ENCODE measurements at regions not wholly inside any gene's neighbourhood (a gene's known extent, or its start where the extent isn't known, plus 50 kb on each side); places are given as distances from the start of the nearest gene placed in this dataset.

DNA sequence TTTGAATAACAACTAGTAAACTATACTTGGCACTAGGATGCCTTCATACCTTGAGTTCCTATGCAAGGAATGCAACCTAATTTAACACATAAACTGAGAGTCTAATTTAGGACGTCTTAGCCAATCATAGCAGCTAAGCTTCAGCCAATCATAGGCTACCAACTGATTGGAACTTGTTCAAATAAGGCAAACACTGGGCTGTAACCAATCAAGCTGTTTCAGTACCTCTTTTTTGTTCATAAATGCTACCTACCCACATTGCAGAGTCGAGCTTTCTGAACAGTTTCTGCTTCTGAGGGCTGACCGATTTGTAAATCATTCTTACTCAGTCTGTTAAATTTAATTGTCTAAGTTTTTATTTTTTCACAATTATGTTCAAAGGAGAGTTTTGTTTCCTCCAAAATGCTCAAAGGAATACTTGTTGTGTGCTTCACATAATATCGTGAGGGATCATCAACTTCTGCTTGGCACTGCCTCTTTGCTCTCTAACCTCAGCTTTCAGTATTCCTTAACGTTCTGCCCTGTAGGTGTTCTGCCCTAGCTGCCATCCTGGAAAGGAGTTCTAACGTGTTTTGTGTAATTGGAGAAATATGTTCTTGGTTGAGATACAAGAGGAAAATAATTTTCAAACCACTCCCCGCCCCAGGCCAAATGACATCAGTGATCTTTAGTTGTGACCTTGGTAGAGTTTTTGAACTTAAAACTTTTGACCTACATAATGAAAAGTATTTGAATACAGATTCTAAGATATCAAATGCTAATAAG, 380.4 kb upstream of the MIS18BP1 start:
- no peak for TF ChIP-seq EZH2 (IDR thresholded peaks at IDR 0.05; ENCODE audit: low read length)
- TF ChIP-seq, protein P1, sequence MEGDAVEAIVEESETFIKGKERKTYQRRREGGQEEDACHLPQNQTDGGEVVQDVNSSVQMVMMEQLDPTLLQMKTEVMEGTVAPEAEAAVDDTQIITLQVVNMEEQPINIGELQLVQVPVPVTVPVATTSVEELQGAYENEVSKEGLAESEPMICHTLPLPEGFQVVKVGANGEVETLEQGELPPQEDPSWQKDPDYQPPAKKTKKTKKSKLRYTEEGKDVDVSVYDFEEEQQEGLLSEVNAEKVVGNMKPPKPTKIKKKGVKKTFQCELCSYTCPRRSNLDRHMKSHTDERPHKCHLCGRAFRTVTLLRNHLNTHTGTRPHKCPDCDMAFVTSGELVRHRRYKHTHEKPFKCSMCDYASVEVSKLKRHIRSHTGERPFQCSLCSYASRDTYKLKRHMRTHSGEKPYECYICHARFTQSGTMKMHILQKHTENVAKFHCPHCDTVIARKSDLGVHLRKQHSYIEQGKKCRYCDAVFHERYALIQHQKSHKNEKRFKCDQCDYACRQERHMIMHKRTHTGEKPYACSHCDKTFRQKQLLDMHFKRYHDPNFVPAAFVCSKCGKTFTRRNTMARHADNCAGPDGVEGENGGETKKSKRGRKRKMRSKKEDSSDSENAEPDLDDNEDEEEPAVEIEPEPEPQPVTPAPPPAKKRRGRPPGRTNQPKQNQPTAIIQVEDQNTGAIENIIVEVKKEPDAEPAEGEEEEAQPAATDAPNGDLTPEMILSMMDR (optimal IDR thresholded peaks at IDR 0.05 in 1 of 3, IDR thresholded peaks at IDR 0.05 in 1 of 3, conservative IDR thresholded peaks at IDR 0.05 in 1 of 3; ENCODE audit: extremely low read depth in 1 of 3, insufficient read depth in 2 of 3, low read length in 3 of 3): no peak
- no peak overlapping the region for H3K9ac ChIP-seq (ENCODE audit: control insufficient read depth, extremely low read depth, insufficient read depth, low read length)
- FAIRE-seq: peak; percentile 90
- H3K79me2 ChIP-seq (ENCODE audit: control insufficient read depth, insufficient read depth, low read length): no peaks in the 10 kb centered on the region
- peak overlapping the region; percentile 55 for H3K27ac ChIP-seq (ENCODE audit: control insufficient read depth, insufficient read depth, low read length)
- dilution Hi-C loops (cut with MboI; ENCODE audit: extremely low pct_ligation_motif_present, low sequenced_read_pairs): no loop called here
- H3K36me3 ChIP-seq (ENCODE audit: control insufficient read depth in 2 of 2, extremely low read depth in 1 of 2, insufficient read depth in 2 of 2, low read length in 2 of 2): no peaks in the 10 kb centered on the region
- peaks cover 16% of the 10 kb centered on the region for H3K4me1 ChIP-seq (ENCODE audit: control insufficient read depth, extremely low read depth, insufficient read depth, low read length)
- no peaks in the 10 kb centered on the region for H3K9me3 ChIP-seq (ENCODE audit: control insufficient read depth, low read depth, low read length)
- no peaks in the 10 kb centered on the region for H3K9me1 ChIP-seq (ENCODE audit: control insufficient read depth, extremely low read depth, insufficient read depth, low read length)
- peak overlapping the region; percentile 88 for H3K4me2 ChIP-seq (ENCODE audit: control insufficient read depth, extremely low read depth, insufficient read depth, low read depth, low read length)
- peak overlapping the region in 2 of 3 experiments; percentile 36 to 60 for H3K4me3 ChIP-seq (ENCODE audit: control insufficient read depth in 2 of 3, extremely low read depth in 1 of 3, insufficient read depth in 2 of 3, low read depth in 1 of 3, low read length in 3 of 3)
- no peaks in the 10 kb centered on the region for H4K20me1 ChIP-seq (ENCODE audit: control insufficient read depth, extremely low read depth, insufficient read depth, low read length)
- peak overlapping the region; percentile 87 for H2AFZ ChIP-seq (ENCODE audit: control insufficient read depth, low read length)
- peak; percentile 30 for DNase-seq (ENCODE audit: low read depth, low spot score)
- no peaks in the 10 kb centered on the region for H3K27me3 ChIP-seq (ENCODE audit: control insufficient read depth, extremely low read depth, insufficient read depth, low read length)

- Histone ChIP-seq H3K36me3 (ENCODE audit: control insufficient read depth in 2 of 2, extremely low read depth in 1 of 2, insufficient read depth in 2 of 2, low read length in 2 of 2) (no peaks in the 10 kb centered on the region), H3K79me2 (ENCODE audit: control insufficient read depth, insufficient read depth, low read length) (no peaks in the 10 kb centered on the region), H4K20me1 (ENCODE audit: control insufficient read depth, extremely low read depth, insufficient read depth, low read length) (no peaks in the 10 kb centered on the region), H3K4me2 (ENCODE audit: control insufficient read depth, extremely low read depth, insufficient read depth, low read depth, low read length) (no peak overlapping the region), H3K9me1 (ENCODE audit: control insufficient read depth, extremely low read depth, insufficient read depth, low read length) (no peaks in the 10 kb centered on the region), H3K27me3 (ENCODE audit: control insufficient read depth, extremely low read depth, insufficient read depth, low read length) (no peaks in the 10 kb centered on the region), H3K27ac (ENCODE audit: control insufficient read depth, insufficient read depth, low read length) (no peak overlapping the region), H3K9me3 (ENCODE audit: control insufficient read depth, low read depth, low read length) (no peaks in the 10 kb centered on the region), H3K4me1 (ENCODE audit: control insufficient read depth, extremely low read depth, insufficient read depth, low read length) (no peaks in the 10 kb centered on the region), H3K9ac (ENCODE audit: control insufficient read depth, extremely low read depth, insufficient read depth, low read length) (no peak overlapping the region), H2AFZ (ENCODE audit: control insufficient read depth, low read length) (no peak overlapping the region), H3K4me3 (ENCODE audit: control insufficient read depth in 2 of 3, extremely low read depth in 1 of 3, insufficient read depth in 2 of 3, low read depth in 1 of 3, low read length in 3 of 3) (no peak overlapping the region)
- DNase-seq (ENCODE audit: low read depth, low spot score) (no peak), FAIRE-seq (no peak)
- TF ChIP-seq, protein P1 (optimal IDR thresholded peaks at IDR 0.05 in 1 of 3, IDR thresholded peaks at IDR 0.05 in 1 of 3, conservative IDR thresholded peaks at IDR 0.05 in 1 of 3; ENCODE audit: extremely low read depth in 1 of 3, insufficient read depth in 2 of 3, low read length in 3 of 3): no peak
- no peak for TF ChIP-seq EZH2 (IDR thresholded peaks at IDR 0.05; ENCODE audit: low read length)
- dilution Hi-C loops (cut with MboI; ENCODE audit: extremely low pct_ligation_motif_present, low sequenced_read_pairs): no loop called here
These were observed 368.7 kb upstream of the MIS18BP1 start for GRCh38 chr14:45621731-45622130.
